ENCODE measurements at regions not wholly inside any gene's neighbourhood (a gene's known extent, or its start where the extent isn't known, plus 50 kb on each side); places are given as distances from the start of the nearest gene placed in this dataset.

DNA sequence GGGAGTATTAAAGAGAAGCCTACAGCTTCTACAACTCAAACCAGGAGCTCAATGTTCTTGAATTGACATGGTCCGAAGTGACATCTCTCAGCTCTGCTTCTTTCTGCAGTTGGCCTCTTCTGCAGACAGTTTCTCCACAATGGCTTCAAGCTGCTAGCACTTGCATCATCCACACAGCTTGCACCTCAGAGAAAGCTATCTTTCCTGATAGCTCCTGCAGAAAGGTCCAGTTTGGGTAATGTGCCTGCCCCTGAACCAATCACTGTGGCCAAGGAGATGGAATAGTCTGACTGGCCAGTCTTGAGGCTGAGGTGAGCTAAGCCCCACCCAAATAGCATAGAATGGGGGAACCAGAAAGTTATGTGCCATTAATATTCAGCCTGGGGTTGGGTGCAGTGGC, 95.8 kb upstream of the ABCA1 start:
- DNase-seq: no peak

DNA sequence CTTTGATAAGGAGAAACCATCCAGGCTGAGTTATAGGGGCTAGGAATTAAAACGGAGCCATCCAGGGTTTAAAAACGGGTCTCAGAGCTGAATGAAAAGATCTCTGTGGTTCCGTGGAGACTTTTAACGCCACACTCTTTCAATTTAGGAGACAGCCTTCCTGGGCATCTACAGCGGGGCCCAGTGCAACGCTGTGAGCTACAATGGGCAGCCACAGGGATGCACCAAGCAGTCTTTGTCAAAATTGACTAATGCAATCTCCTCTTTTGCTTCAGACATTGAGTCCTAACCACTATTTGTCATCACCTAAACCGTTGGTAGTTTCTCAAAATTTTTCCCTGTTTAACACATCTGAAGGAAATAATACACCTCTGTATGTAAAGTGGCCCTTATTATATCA, 96.6 kb upstream of the ABCA1 start:
- DNase-seq: no peak

DNA sequence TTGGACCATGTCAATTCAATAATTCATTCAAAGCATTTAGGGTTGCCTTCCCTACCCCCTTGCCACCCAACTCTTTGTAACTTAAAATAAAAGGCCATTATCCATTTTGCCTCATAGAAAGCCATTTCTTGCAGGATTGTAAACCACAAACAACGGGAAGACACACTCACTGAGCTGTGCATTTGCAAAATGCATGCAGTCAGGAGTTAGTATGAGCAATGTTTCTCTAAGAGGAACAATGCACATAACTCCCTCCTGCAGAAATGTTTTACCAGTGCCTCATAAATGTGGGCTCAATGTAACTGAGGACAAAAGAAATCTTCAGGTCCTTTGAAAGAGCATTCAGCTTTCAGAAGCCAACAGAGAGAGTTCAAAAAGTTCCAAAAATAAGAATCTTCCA, 98.5 kb upstream of the ABCA1 start:
- no peak for DNase-seq

DNA sequence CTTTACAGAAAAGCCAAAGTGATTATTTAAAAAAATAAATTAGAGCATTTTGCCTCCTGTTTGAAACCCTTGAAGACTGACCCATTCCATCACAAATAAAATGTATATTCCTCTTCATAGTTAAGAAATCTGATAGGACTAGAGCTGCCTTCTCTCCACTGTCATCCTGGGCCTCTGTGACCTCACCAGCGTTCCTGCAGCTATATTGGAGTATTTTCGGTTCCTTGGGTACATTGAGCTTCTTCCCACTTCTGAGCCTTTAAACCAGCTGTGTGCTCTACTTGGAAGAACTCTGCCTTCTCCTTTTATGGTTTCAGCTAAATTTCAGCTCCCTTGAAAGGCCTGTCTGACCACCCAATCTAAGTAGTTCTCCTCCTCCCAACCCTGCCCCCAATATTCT, 99.1 kb upstream of the ABCA1 start:
- no peak for DNase-seq

DNA sequence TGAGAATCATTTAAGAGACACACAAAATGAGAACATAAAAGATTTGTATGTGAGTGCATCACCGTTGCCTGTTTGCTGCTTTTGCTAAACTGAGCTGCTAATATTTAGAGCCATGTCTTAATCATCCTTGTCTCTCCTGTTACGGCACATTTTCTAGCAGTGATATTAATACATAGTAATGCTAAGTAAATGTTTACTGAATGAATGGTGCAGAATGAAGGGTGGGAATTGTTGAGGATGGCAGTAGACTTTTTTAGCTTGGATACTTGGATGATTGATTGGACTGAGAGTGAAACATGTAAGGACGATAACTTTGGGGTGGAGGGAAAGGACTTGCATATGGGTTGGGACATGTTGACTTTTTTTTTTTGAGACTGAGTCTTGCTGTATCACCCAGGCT, 102.3 kb upstream of the ABCA1 start:
- DNase-seq: no peak

DNA sequence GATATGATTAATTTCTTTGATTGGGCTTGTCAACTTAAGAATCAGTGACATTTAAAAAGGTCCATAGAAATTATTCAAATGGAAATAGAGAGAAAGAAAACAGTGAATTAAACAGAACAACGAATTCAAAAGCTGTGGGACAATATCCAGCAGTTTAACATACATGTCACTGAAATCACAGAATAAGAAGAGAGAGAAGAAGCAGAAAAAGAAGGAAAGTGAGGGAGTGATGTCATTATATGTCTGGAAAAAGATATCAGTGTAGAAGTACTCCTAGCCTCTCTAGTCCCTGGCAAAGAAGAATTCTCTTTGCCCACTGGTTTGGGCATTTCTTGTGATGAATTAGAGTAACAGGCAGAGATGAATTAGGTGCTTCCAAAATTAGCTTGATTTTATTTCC, 109.2 kb upstream of the ABCA1 start:
- no peak for DNase-seq

GRCh38 chr9:105038051-105038450, 110.1 kb upstream of the ABCA1 start:
- DNase-seq: no peak

DNA sequence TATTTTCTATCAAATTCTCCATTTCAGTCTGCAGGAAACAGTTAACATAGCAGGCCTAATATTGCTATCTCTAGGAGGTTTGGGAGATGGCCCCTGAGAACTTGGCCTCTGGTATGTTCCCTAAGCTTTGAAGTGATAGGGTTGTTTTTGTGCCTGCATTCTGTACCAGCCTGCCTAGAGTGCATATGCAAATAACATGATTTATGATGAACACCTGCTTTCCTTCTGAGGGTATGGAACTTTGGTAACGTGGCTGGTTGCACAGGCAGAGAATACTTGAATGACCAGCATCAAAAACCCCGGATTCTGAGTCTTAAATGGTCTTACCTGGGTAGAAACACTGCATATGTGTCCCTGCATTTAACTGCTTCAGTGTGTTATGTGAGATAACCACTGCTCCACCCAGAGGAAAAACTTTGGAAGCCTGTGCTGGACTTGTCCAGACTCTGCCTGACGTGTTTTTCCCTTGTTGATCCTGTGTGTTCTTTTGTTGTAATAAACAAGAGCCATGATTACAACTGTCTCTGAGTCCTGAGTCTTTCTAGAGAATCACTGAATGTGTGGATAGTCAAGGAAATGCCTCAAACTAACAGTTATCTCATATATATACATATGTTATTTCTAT, 111.3 kb upstream of the ABCA1 start:
- DNase-seq: peak in 1 of 3 experiments; percentile 49

GRCh38 chr9:105043370-105043936, 115.5 kb upstream of the ABCA1 start:
- DNase-seq: no peak

GRCh38 chr9:105044518-105044917, 116.6 kb upstream of the ABCA1 start:
- DNase-seq: no peak

GRCh38 chr9:105046907-105047741, 119.2 kb upstream of the ABCA1 start:
- peak in 2 of 3 experiments; percentile 25 to 65 for DNase-seq

DNA sequence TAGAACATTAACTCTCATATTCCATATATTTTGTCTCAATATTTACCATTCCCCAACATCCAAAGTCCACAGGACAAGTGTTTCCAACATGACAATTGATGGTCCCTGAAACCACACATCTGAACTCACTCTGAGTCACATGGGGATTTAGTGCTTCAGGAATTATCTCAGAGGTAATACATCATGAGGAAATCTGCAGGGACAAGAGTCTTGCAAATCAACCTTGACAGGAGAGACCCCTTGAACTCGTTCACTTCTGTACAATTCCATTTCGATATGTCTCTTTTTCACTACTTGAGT, 119.7 kb upstream of the ABCA1 start:
- no peak for DNase-seq

GRCh38 chr9:105048331-105048730, 120.4 kb upstream of the ABCA1 start:
- DNase-seq: no peak

GRCh38 chr9:105050296-105050695, 122.3 kb upstream of the ABCA1 start:
- no peak for DNase-seq

GRCh38 chr9:105051897-105052296, 123.9 kb upstream of the ABCA1 start:
- DNase-seq: no peak

GRCh38 chr9:105052346-105052745, 124.4 kb upstream of the ABCA1 start:
- DNase-seq: no peak

DNA sequence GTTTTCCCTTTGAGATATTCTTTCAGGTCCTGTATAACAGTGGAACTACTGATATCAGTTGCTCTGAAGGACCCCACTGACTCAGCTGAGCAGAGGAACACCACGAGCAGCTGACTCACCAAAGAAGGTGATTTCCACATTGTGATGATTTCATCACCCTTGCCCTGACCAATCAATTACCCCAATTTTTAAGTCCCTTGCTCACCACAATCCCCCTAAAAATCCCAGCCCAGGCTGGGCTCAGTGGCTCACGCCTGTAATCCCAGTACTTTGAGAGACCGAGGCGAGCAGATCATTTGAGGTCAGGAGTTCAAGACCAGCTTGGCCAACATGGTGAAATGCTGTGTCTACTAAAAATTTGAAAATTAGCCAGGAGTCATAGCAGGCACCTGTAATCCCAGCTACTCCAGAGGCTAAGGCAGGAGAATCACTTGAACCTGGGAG, 125.3 kb upstream of the ABCA1 start:
- DNase-seq: no peak

DNA sequence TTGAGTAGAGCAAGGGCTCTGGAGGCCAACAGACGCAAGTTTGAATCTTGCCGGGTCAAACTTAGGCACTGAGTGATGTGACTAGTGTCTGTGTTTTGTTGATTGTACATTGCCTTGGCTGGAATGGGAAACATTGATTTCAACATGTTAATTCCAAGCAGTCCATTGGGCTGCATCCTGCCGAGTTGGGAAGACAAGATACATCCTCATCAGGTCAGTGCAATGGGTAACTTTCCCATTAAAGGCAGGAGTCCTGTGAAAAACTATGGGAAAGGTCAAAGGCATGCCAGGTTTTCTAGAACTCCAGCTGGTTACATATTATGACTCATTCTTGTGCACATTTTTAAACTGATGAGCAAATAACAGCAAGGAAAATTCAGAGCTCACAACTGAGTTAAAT, 126.5 kb upstream of the ABCA1 start:
- no peak for DNase-seq

GRCh38 chr9:105055917-105056316, 128.0 kb upstream of the ABCA1 start:
- DNase-seq: no peak

DNA sequence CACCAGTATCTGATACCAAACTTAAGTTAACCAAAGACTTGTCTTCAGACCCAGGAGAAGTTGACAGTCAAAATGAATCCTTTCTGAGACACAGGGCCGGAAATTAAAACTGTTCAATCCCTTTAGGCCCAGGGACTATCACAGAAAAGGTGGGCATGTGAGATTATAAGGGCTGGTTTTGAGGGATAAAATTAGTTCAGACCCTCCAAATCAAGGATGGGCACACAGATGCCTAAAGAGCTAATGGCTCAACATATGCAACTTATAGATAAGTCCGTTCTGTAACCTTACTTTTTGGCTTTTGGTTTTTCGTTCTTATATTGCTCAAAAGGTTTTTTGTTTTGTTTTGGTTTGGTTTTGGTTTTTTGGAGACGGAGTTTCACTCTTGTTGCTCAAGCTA, 129.6 kb upstream of the ABCA1 start:
- no peak for DNase-seq

GRCh38 chr9:105059252-105059651, 131.3 kb upstream of the ABCA1 start:
- DNase-seq: no peak

DNA sequence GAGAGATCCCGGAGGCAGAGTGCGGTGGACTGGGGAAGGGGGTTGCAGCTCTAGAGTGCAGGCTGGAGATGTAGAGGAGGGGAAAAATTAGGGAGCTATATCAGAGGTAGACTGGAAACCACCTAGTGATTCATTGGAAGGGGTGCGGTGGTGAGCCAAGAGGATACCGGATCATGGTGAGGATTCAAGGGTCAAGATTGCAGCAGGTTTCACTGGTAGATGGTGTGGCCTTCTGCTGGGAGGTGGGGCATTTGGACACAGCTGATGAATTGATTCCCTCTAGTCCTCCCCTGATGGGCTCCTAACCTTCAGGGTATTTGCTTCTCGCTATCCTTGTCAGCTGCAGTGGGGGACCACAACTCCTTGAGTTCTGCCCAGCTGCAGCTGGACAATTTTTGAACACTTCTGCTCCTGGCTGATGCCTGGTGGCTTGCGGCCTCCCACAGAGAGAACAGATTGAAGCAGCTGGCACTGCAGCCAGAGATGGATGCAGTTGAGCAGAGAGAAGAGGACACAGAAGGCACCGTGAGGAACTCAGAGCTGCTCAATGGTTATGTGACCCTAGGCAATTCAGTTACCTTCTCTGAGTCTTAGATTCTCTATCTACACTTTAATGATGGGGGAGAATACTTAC, 134.4 kb upstream of the ABCA1 start:
- peak; percentile 10 to 67 (median 33) for DNase-seq

GRCh38 chr9:105064248-105065097, 136.5 kb upstream of the ABCA1 start:
- peak; percentile 70 to 95 (median 86) for DNase-seq

All from NCI-H1417 (cell line).